Muscle of arm (tissue), 1 donor: ENCODE measurements at regions not wholly inside any gene's neighbourhood (a gene's known extent, or its start where the extent isn't known, plus 50 kb on each side); places are given as distances from the start of the nearest gene placed in this dataset.

Experiments used
- DNase-seq: peaks from one replicate; pipeline ENCODE4 v3.0.0-alpha.2; 2013

DNA sequence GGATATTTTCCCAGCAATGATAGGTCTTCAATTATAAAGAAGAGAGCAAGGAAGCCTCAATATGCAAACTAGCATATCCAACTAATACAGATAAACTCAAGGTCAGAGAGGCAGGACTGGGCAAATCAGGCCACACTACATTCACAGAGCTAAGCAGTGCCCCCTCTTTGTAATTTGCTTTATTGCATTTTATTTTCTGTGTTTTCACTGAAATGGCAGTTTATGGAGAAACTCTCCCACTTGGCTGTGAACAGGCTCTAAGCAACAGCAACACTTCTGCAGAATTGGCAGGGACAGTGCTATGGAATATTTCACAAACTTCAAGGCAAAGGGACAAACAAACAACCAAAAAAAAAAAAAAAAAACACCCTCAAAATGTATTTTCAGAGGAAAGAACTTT lies 93.4 kb upstream of the SOD1 start:
- DNase-seq: no peak

DNA sequence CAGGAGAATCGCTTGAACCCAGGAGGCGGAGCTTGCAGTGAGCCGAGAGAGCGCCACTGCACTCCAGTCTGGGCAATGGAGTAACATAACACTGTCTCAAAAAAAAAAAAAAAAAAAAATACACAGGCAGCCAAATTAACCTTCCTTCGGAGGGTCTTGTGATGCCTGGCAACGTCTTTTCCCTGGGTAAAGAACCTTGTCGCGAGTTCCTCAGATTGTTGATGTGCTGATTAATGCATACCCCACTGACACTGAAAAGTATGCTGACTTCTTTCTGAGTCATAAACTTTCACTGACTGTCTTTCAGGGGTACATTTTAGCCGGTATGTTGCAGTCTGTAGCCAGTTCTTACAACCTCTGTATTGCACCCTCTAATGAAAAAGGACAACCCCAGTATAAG lies 95.1 kb upstream of the SOD1 start:
- DNase-seq: no peak

DNA sequence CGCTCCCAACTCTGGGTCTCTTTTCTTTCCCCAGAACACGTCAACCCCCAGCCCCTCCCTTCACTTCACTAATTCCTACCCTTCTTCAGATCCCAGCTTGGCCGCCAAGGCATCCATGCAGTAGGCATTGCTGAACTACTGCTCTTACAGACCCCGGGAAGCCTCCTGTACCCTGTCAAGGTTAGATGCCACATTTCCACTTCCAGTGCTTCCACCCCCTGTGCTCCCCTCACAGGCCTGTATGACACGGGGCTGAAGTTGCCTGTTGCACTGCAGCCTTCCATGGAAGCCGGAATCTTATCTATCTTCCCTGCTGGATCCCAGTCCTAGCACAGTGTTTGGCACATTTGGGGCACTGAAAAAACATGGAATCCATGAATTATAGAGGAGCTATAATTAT lies 99.0 kb upstream of the SOD1 start:
- DNase-seq: no peak

DNA sequence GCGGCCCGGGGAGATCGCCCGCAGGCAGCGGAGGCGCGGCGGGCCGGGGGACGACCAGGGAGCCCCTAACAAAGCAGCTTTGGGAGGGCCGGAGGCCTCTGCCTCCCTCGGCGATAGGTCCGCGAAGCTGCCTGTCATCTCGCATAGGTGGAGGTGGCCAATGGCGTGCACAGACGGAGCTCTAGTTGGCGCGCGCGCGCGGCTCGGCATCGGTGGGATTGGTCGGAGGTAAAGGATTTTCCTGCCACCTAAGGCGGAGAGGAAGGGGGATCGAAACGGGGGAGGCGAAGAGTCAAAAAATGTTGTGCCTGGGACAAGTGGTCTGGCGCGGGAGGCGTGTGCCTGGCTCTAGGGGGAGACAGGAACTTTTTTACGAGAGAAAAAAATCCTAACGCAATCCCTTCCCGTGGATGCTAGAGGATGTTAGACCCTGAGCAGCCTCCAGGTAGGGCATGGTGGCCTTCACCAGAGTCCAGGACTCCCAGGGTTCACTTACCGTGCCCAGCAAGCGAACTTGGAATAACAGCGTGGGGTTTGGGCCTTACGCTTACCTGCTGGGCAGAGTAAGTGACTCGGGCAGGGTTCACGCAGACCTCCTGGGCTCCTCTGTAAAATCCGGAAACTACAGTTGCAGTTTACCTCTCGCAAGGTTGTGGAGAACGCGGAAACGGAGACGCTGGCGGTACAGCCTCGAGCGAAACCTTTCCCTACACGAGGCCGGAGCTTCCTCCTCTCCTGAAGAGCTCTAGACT lies 99.9 kb upstream of the SOD1 start:
- peak; percentile 96 for DNase-seq

DNA sequence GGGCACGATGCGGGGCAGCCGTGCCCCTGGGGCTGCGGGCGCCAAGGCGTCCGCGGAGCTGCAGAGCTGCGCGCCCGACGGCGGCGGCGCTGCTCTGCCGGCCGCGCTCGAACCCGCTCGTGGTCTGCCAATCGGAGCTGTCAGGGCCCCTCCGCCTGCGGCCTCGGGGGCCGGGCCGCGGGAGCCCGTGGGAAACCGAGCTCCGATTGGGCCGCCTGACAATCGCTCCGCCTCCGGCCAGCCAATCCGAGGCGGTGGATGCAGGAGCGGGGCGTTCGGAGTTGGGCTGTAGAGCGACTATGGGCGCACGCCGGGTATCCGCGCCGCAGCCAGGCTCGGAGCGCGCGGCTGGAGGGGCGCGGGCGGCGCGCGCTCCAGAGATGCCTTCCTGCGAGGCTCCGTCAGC lies 100.5 kb upstream of the SOD1 start:
- DNase-seq: peak; percentile 96

DNA sequence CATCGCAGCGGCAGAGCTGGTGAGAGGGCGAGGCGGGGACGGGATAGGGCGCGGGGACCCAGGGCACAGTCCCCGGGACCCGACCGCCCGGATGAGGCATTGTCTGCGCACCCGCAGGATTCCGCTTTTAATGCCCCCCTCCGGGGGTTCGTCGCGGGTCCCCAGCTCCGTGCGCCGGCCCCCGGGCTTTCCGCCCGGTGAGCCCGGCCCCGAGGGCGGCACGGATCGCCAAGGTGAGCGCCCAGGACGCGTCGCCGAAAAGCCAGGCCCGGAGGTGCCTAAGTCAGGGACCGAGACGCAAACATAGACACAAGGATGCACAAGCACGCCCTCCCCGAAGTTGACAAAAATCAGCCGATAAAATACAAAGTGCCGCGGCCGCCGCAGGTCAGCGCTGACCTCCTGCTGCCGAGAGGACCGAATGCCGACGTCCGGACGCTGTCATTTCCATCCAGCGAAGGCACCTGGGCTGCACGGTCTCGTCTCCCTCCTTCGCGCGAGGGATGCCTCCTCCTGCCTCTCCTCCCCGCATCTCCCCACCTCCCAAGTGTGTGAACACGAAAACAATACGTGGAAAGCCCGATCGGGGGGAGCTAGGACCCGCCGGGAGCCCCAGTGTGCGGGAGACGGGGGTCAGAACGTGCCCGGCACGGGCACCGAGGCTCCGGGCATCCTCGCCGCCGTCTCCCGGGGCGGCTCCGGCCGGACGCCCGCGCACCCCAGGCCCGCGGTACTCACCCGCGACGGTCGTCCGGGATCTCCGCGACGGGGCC lies 101.1 kb upstream of the SOD1 start:
- DNase-seq: peak; percentile 35

DNA sequence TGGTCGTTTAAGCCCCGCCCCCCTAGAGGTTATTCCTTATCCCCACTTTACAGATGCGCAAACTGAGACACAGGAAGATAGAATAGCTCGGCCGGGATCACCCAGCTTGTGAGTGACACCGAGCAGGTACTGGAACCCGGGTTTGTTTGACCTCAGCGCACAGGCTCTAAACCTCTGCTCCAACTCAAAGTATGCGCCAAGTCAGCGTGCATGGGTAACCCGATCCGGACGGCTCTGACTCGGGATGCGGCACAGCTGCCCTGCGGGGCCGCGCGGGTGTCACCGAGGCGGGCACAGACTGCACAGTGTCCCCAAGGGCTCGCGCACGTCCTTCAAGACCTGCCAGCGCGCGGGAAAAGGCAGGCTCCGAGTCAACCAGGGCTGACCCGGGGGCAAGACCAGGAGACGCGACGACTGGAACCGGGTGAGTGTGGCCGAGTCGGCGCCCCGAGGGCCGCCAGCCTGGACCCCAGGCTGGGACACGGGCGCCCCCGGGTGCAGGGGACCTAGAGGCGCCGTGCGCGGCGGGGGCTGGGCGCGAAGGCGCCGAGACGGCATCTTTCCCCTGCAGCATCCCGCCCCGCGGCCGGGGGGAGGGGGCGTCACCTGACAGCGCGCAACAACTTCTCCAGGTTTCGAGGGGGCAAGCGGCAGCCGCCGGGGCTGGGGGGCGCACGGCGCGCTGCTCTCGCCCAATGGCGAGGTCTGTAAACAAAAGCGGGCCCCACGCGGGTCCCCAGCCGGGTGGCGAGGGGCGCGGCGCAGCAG lies 101.9 kb upstream of the SOD1 start:
- no peak for DNase-seq

DNA sequence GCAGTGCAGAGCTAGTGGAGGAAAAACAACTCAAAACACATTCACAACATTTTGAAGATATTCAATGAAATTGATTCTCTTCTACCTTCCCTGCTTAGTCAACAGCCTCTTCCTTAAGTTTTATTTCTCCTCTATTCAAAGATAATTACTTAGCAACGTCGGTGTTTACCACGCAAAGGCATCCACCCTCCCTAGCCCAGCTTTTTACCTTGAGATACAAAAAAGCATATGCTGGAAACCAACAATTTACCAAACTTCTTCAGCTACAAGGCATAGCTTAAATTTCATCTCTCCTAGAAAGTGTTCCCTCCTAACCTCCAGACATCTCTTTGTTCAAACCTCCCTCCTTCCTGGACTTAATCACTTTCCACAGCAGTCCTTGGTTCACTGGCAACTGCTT lies 102.8 kb upstream of the SOD1 start:
- no peak for DNase-seq

DNA sequence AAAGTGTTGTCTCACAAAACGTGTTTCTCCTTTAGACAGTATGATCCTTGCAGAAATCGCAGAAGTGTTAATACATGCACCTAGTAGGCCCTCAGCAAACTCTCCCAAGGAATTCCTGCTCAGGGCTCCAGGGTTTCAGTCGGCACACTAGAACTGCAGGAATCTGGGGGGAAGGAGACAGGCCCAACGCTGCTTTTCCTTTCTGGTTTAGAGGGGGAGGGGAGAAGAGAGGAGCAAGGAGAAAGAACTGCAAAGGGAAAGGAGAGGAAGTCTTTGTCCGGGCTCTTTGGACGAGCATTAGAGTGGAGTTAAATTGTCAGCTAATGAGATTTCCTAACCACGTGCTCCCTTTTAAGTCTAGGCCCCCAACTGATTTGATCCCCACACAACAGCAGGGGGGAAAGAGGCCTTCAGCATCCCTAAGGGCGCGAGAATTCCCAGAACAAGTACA lies 103.7 kb upstream of the SOD1 start:
- DNase-seq: no peak

DNA sequence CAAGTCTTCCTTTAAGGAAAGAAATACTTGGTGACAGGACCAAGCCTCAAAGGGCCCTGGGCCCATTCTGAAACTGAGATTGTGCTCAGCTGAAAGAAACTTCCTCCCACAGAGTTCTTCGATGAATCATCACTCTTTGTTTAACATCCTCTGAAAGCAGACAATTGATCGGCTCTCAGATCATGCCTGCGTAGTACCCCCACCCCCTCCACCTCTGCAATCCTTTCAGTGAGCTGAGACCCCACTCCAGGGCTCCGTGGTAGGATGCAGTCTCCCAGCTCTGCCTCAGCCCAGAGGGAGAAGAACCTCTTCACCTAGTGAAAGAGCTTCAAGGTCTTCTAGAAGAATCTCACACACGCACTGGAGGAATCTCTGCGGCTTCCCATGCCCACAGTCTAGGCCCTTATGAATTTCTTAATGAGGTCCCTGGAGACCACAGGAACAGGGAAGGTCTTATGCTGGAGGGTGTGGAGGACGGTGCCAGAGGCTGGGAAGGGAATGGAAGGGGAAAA lies 104.9 kb upstream of the SOD1 start:
- no peak for DNase-seq

DNA sequence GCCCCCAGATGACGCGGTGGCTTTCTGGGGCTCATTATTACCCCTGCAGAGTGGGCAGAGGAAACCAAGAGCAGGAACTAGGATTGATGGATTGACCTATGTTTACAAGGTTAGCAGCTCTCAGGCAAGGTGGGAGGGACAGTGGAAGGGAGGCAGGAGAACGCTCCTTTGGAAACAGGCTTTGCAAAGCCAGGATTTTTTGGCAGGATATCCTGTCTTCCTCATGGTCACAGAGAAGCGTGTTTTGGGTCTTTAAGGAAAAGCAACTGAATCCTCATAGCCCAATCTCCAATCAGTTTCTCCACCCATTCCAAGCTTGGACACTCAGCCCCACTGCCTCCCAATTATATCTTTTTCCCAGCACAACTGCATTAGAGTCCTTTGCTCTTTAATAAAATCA lies 105.6 kb upstream of the SOD1 start:
- DNase-seq: no peak

DNA sequence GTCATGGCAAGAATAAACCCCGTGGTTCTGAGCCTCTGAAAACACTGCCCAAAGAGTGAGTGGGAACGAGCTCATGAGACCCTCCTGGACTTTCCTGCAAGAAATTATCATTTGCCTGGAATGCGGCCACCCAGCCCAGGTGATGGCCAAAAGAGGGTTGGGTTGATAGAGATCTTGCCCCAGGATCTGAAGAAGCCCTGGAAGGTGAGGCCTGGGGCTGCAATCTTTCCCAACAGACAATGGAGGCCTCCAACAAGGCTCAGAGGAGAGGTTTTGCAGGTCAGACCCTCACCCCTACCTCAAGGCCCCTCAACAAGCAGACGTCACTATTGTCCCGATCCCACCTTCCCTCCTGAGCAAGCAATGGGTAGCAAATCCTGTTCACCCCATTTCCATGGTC lies 106.0 kb upstream of the SOD1 start:
- no peak for DNase-seq

DNA sequence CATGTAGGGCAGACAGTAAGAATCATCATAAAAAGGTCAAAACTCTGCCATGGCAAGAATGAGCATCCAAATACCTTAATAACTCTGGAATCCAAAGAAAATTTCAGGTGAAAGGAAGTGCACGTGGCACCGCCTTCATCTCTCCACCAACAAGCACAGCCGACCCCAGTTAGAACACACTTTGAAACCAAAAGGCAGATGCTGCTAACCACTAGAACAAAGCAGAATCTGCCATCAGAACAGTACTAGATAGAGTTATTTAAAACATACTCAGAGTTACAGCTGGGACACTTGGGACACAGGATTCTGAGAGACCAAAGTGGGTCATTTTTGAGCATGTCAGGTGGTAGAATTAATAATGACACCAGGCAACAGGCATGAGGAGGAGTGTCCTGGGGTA lies 106.7 kb upstream of the SOD1 start:
- no peak for DNase-seq

DNA sequence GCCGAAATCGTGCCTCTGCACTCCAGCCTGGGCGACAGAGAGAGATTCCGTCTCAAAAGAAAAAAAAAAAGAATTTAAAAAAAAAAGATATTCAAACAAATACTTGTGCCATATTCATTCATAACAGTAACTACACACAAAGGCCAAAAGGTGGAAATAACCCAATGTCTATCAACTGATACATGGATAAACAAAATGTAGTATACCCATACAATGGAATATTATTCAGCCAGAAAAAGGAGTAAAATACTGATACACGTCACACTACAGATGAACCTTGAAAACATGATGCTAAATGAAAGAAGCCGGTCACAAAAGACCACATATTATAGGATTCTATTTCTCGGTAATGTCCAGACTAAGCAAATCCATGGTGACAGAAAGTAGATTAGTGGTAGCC lies 109.4 kb upstream of the SOD1 start:
- no peak for DNase-seq

DNA sequence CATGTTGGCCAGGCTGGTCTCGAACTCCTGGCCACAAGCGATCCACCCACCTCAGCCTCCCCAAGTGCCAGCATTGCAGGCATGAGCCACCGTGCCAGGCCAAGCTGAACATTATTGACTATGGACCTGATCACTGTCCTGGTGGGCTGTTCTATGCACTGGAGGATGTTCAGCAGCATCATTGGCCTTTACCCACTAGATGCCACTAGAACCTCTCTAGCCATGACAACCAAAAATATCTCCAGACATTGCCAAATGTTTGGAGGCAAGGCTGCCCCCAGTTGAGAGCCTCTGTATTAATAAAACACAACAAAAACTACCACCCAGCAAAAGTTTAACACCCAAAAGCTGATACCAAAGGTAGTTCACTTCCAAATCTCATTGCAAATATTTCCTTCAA lies 110.8 kb upstream of the SOD1 start:
- no peak for DNase-seq

DNA sequence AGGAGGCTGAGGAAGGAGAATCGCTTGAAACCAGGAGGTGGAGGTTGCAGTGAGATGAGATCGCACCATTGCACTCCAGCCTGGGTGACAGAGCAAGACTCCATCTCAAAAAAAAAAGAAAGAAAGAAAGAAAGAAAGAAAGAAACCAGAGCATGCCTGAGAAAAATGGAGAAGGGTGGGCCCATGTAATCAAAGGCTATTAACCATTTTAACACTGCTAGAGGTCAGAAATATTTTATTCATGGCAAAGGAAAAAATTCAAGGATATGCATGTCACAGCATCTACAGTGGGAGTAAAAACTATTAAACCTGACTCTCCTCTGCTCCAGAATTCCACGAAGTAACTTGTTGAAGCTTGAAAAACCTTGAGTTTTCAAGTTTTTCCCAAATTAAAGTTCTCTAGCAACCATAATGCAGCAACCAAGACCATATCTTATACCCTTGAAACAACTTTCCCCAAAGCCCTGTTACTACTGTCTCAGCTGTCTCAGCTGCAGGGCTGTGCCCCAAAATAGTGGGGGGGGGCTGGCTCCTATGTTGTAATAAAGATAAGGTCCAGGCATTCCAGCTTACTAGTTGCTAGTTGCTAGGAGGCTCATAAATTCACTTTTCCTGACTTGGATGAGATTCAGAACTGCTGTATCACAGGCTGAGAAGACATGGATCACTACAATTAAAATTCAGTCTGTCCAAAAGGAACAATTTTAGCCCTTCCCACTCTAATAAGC lies 112.9 kb upstream of the SOD1 start:
- no peak for DNase-seq

DNA sequence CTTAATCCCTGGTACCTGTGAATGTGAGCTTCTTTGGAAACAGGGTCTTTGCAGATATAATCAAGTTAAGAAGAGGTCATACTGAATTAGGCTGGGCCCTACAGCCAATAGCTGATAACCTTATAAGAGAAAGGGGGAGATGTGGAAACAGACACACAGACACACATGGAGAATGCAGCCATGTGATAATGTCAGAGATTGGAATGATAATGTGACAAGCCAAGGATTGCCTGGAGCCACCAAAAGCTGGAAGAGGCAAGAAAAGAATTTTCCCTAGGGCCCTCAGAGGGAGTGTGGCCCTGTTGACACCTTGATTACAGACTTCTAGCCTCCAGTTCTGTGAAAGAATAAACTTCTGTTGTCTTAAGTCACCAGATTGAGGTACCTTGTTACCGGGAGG lies 114.5 kb upstream of the SOD1 start:
- no peak for DNase-seq

DNA sequence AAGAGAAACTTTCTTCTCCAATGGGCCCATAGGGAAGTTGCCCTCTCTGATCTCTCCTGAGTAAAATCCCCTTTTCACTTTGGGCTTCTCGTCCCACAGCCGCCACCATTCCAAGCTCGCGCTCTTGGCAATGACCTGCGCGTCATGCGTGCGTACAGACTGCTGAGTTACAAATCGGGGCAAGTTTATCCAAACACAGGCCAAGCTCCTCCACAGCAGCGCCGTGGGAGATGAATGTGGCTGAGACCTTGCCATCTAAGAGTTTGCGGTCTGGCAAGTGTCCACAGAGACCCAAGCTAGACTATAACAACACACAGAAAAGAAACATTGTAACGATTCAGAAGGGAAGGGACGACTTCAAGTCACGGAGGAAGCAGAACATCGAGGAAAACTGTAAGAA lies 116.3 kb upstream of the SOD1 start:
- DNase-seq: no peak

DNA sequence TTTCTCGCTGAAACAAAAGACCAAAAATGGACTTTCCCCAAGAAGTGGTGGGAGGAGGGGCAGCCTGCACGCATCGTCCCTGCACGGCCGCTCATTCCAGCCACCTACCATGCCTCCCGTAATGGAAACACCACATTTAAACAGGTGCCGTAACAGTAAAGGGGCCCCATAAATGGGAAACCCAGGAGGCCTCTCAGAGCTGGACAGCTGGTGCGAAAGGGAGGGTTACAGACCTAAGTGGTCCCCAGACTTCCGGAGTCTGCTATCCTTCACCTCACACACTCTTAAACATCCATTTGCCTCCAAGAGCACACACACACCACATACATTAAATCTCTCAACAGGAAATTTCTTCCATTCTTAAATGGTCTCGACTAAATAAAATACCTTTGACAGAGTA lies 120.7 kb upstream of the SOD1 start:
- DNase-seq: peak; percentile 35

DNA sequence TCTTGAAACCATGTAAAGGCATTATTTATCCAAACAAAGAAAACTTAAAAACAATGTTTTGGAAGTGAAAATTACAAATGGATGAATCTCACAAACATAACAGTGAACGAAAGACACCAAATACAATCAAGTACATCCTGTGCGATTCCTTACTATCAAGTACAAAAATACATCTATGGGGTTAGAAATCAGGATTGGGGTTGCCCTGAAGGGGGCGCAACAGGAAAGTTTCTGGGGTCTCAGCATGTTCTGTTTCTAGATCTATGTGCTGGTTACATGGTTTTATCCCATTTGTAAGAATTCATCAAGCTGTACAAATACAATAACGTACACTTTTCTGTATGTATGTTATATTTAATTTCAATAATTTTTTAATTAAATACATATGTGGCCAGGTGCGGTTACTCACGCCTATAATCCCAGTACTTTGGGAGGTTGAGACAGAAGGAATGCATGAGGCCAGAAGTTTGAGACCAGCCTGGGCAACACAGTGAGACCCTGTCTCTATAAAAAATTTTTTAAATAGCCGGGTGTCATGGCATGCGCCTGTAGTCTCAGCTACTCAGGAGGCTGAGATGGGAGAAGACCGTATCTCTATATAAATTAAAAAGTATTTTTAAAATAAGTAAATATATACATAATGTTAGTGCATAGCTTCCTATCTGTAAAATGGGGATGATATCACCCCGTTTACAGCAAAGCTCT lies 121.5 kb upstream of the SOD1 start:
- DNase-seq: no peak

DNA sequence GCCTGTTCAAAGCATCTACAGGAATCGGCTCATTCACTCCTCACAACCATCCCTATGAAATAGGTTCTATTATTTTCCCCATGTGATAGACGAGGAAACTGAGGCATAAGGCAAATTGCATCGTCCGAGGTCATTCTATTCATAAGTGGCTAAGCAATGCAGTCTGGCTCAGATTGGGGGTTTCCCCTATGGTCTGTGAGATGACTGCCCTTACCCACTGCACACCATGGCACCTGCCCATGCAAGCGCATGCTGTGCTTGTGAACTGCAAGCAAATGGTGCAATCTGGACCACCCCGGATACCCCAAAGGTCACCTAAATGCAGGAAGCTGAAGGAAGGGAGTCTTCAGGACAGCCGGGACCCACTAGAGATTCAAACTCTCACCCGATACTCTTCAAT lies 123.4 kb upstream of the SOD1 start:
- DNase-seq: no peak
